GM13977 (cell line): ENCODE measurements at regions not wholly inside any gene's neighbourhood (a gene's known extent, or its start where the extent isn't known, plus 50 kb on each side); places are given as distances from the start of the nearest gene placed in this dataset.

Experiments used
- DNase-seq: peaks from one replicate; pipeline ENCODE4 v3.0.0; 2012; ENCODE audit warnings: low spot score
- CTCF ChIP-seq: IDR thresholded peaks from 2 replicates; pipeline ENCODE4 v1.5.1; 2012; ENCODE audit warnings: mild to moderate bottlenecking, control low read depth; ENCODE audit not compliant: insufficient read depth; ENCODE audit errors: extremely low read depth, missing control alignments
- in situ Hi-C: fragments of 300-500 bp; cut with MboI; formaldehyde crosslinking; loops from one replicate; pipeline ENCODE4 v1.12.0; 2022; ENCODE audit warnings: low sequenced_read_pairs, low pct_unique_long_range_greater_than_20kb, mixed read lengths, inconsistent platforms; ENCODE audit not compliant: unreplicated experiment

GRCh38 chr6:62345446-62345845, 59.4 kb upstream of the KHDRBS2 start:
- no peak for DNase-seq
- in situ Hi-C loops: no loop called here
- TF ChIP-seq CTCF: no peak

GRCh38 chr6:62344850-62345249, 58.8 kb upstream of the KHDRBS2 start:
- no peak for TF ChIP-seq CTCF

GRCh38 chr6:62338477-62338876, 52.5 kb upstream of the KHDRBS2 start:
- no peak for DNase-seq
- no peak for TF ChIP-seq CTCF
- in situ Hi-C loops: no loop called here

More at GRCh38 chr6:62344850-62345249, 58.8 kb upstream of the KHDRBS2 start:
- DNase-seq: no peak
- in situ Hi-C loops: no loop called here
